HG02943 (cell line): ENCODE measurements at regions not wholly inside any gene's neighbourhood (a gene's known extent, or its start where the extent isn't known, plus 50 kb on each side); places are given as distances from the start of the nearest gene placed in this dataset.

Source experiments
- ATAC-seq: cut with Tn5 transposase; IDR thresholded peaks from one replicate; pipeline ENCODE4 v1.9.1; 2021; ENCODE audit warnings: mild to moderate bottlenecking, low read depth, moderate library complexity; ENCODE audit not compliant: unreplicated experiment

GRCh38 chr5:12322042-12322441 lies 417.8 kb upstream of the CTNND2 start:
- ATAC-seq = no peak

- ATAC-seq = no peak
These were observed 416.1 kb upstream of the CTNND2 start for GRCh38 chr5:12320331-12320730.

- ATAC-seq = no peak
These were observed 412.6 kb upstream of the CTNND2 start for GRCh38 chr5:12316812-12317211.

- ATAC-seq = no peak
These were observed 411.2 kb upstream of the CTNND2 start for GRCh38 chr5:12315461-12315860.

- ATAC-seq = peak; percentile 82
These were observed 409.4 kb upstream of the CTNND2 start for GRCh38 chr5:12313602-12314001.

- no peak for ATAC-seq
These were observed 408.1 kb upstream of the CTNND2 start for GRCh38 chr5:12312343-12312742.

GRCh38 chr5:12294151-12294550 lies 389.9 kb upstream of the CTNND2 start:
- ATAC-seq = no peak

GRCh38 chr5:12292610-12293204 lies 388.5 kb upstream of the CTNND2 start:
- ATAC-seq = no peak

- no peak for ATAC-seq
These were observed 380.4 kb upstream of the CTNND2 start for GRCh38 chr5:12284604-12285003.

- ATAC-seq = peak; percentile 98
These were observed 373.4 kb upstream of the CTNND2 start for GRCh38 chr5:12277504-12278192.

GRCh38 chr5:12274236-12274635 lies 370.0 kb upstream of the CTNND2 start:
- ATAC-seq = no peak

GRCh38 chr5:12272389-12272788 lies 368.1 kb upstream of the CTNND2 start:
- no peak for ATAC-seq

- ATAC-seq = no peak
These were observed 366.7 kb upstream of the CTNND2 start for GRCh38 chr5:12270914-12271313.

- no peak for ATAC-seq
These were observed 364.9 kb upstream of the CTNND2 start for GRCh38 chr5:12269164-12269563.

- no peak for ATAC-seq
These were observed 354.3 kb upstream of the CTNND2 start for GRCh38 chr5:12258549-12258948.

- no peak for ATAC-seq
These were observed 346.2 kb upstream of the CTNND2 start for GRCh38 chr5:12250454-12250853.

GRCh38 chr5:12248831-12249230 lies 344.6 kb upstream of the CTNND2 start:
- no peak for ATAC-seq

- no peak for ATAC-seq
These were observed 341.8 kb upstream of the CTNND2 start for GRCh38 chr5:12246036-12246435.

GRCh38 chr5:12245429-12245828 lies 341.2 kb upstream of the CTNND2 start:
- no peak for ATAC-seq

- ATAC-seq = no peak
These were observed 339.0 kb upstream of the CTNND2 start for GRCh38 chr5:12242950-12243888.

GRCh38 chr5:12237837-12238575 lies 333.8 kb upstream of the CTNND2 start:
- ATAC-seq = no peak
